Midbrain (tissue), 1 donor: ENCODE measurements at regions not wholly inside any gene's neighbourhood (a gene's known extent, or its start where the extent isn't known, plus 50 kb on each side); places are given as distances from the start of the nearest gene placed in this dataset.

Source experiments
- DNase-seq: peaks from one replicate; lab custom pipeline; 2025; lab: John Stamatoyannopoulos, UW

DNA sequence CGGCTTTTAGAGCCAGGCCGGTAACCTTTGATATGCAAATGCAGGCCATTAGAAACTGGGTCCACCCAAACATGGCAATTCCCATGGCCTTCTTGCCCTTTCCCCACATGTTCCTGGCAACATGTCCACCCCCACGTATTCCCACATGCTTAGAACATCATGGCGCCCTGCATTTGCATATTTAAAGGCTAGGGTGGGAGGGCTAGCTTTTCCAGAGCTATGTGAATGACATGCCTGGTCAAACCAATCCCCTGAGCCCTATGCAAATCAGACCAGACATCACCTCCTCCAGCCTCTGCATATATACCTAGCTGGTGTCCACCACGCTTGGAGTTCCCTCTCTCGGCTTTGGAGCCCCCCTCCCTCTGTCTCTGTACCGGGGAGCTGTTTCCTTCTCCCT, 481.9 kb downstream of the CDH2 start:
- DNase-seq, result no peak

DNA sequence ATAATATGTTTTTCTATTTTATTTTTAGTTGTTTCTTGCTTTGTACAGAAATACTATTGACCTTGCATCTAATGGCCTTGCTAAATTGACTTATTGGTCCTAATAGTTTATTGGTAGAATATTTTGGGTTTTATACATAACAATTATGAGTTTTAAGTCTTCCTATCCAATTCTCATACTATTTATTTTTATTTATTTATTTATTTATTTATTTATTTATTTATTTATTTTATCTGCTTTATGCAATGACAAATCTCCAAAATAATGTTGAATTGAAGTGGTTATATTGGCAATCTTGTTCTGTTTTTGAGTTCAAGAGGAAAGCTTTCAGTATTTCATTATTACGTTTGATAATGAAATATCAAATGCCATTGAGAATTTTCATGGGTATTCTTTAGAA, 488.3 kb downstream of the CDH2 start:
- DNase-seq, result no peak

DNA sequence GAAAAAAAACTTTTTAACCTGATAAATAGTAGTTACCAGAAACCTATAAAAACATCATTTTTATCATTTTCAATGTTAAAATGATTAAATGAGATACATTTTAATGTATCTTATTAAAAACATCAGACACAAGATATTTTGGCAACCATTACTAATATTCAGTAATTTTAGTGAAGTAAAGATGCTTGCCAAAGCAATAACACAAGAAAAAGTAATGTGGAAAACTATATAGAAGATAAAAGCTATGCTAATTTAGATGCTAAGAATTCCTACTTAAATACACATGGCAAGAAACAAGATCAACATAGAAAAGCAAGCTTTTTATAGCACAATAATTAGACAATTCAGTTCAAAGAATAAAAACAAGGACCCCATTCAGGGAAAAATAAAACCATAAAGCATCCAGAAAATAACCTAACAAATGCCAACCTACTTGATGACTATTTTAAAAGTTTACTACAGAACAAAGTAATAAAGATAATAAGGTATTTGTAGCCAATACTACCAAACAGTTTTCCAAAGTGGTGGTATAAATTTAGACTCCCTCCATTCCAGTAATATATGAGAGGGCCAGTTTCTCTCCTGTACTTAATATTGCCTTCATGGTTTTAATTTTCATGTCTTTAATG, 489.5 kb downstream of the CDH2 start:
- no peak for DNase-seq

DNA sequence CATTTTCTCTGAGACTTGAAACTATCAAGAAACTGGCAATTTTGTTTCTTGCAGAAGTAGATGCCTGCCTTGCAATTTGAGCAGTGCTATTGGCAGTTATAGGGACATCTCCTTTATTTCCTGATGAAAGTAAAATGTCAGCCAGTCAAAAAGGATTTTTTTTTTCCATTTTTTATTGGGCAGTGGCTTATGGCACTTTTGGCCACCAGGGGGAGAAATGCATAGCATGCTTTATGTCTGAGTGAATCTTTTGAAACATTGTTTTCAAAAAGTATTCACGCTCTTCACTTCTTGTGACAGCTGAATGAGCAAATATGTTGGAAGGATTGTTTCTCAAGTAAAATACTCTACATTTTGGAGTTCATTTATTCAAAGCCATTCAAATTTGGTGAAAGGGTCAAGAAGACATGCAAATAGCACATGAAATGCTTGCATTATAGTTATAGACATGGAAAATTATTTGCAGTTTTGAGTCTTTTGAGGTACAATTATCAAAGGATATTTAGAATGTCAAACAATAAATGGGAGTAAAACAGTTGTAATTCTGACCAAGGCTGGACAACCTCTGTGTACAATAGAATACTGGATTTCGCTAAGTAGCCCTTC, 491.0 kb downstream of the CDH2 start:
- DNase-seq, result peak; percentile 26

DNA sequence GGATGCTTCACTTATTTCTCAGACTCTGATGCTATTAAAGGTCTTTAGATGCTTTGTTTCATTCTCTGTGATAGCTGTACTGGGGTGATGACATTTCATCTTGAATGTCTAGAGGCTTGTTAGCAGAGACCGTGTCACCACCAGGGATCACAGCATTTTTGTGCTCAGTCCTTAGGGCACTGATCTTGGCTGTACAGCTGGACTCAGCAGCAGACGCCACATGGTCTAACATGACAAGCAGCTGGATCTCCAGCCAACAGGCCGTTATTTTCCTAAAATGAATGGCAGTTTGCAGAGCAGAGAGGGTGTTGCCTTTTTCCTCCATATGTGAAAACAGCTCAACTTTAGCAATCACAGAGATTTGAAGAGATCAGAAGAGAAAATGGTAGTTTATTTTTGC, 491.8 kb downstream of the CDH2 start:
- DNase-seq, result no peak

DNA sequence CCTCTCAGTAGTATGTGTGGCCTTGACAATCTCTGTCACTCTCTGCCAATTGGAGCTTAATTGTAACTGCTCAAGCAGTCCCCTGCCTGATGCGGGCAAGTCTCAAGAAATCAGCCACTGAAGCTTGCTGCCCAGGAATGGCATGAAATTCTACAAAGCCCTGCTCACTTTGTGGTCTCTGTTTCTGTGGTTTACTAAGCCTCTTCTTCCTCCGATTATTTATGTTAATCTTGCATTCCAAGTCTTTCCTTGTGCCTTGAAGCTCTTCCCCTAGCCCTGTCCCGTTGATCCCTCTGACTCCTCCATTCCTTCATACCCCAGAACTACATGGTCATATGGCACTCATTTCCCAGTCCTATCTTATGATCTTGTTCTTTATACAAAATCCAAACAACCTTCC, 489.3 kb upstream of the CHST9 start:
- DNase-seq, result no peak

DNA sequence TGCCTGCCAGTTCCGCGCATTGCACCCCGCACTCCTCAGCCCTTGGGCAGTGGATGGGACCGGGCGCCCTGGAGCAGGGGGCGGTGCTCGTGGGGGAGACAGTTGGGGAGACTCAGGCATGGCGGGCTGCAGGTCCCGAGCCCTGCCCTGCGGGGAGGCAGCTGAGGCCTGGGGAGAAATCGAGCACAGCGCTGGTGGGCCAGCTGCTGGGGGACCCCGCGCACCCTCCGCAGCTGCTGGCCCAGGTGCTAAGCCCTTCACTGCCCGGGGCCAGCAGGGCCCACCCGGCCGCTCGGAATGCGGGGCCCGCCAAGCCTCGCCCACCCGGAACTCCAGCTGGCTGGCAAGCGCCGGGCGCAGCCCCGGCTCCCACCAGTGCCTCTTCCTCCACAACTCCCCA, 488.8 kb upstream of the CHST9 start:
- no peak for DNase-seq

DNA sequence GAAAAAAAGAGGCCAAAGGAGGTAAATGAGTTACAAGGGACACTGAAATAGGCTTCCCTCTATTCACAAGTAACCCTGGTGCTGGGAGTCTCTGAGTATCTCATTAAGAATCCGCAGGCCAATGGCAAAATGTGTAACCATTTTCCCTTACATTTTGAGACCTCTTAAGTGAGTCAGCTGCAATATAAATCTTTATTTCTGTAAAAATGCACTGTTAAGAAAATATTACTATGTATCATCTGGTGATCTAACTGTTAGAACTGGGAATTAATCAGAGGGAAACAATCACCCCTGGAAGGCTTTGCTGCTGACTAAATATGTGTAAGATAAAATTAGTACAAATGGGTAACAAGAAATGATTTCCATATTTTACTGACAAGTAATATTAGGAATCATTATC, 483.1 kb upstream of the CHST9 start:
- no peak for DNase-seq

DNA sequence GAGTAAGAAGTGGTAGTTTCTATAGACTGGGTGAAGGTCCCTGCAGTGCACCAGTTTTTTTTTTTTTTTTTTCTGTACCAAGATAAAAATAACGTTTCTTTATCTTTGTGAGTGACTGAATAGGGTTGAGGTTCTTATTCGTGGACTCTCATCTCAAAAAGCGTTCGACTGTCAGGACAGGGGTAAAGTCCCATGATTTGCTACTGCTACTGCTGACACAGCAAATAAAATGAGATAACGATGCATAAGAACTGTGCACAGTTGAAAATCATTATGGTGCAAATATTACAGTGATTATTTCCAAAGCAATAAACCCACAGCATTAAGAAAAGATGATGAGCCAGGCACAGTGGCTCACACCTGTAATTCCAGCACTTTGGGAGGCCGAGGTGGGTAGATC, 482.0 kb upstream of the CHST9 start:
- no peak for DNase-seq

DNA sequence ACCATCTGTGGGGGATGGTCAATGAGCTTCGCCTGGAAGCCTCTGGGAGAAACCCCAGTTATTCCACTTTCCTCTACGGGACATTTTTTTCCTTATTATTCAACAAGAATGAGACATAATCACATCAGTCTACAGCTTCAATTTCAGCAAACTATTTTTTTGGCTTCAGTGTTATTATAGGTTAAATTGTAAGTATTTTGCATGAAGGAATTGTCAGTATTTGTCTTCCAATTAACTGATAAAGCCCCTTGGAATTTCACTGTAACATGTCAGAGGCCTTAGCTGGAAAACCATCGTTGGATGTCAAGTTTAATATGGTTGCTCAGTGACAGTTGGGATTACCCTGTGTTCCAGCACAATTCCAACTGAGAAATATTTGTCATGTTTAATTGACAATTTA, 480.9 kb upstream of the CHST9 start:
- DNase-seq, result no peak

DNA sequence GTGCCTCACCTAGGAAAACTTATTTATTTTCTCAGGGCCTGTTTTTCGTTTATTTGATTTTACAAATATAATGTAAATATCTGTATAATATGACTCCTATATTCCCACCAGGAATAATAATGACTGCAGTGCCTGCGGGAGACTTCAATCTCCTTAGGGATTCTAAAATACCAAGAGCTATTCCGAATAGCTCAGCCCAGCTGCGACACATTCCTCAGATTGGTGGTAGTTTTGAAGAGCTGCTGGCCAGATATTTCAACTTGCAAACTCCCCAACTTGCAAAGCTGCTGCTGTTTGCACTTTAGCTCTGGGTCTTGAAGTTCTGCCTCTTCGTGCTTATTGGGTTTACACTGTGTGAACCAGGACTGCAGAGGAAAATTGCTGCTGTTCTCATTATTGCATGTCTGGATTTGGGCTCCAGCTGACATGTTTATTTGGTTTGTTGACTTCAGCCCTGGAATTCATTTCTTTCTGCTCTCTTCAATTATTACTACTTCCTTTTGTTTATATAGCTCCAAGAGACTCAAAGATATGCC, 480.2 kb upstream of the CHST9 start:
- no peak for DNase-seq

DNA sequence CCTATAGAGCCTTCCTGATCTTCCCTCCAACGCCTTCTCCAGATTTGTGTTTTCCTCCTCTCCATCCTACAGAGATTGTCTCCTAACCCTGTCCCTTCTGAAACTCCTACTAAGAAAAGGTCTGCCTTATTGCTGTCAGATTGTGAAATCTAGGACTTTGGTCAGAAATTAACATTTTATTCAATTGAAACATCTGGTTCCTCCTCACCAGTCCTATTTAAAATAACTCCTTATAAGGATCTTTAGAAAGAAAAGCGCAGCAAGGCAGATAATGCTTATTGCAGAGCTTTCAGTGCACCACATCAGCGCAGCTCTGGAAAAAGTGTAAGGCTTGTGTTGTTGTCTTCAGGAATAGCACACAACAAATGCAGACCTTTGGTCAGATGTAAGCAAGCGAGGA, 477.8 kb upstream of the CHST9 start:
- no peak for DNase-seq

DNA sequence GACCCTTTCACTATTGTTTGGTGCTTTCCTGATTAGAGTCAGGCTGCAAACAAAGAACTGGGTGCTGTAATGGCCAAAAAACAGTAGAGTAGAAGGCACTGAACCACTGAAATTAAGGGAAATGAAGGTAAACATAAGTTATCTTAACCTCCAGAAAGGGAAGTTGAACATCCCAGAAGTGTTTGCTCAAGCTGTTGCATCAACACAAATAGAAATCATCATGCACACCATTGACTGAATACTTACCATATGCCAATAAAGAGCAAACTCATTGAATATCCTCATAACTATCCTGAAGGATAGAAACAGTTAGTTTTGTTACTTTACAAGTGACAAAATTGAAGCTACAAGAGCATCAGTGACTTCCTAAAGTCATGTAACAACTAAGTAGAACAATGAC, 477.4 kb upstream of the CHST9 start:
- DNase-seq, result no peak

DNA sequence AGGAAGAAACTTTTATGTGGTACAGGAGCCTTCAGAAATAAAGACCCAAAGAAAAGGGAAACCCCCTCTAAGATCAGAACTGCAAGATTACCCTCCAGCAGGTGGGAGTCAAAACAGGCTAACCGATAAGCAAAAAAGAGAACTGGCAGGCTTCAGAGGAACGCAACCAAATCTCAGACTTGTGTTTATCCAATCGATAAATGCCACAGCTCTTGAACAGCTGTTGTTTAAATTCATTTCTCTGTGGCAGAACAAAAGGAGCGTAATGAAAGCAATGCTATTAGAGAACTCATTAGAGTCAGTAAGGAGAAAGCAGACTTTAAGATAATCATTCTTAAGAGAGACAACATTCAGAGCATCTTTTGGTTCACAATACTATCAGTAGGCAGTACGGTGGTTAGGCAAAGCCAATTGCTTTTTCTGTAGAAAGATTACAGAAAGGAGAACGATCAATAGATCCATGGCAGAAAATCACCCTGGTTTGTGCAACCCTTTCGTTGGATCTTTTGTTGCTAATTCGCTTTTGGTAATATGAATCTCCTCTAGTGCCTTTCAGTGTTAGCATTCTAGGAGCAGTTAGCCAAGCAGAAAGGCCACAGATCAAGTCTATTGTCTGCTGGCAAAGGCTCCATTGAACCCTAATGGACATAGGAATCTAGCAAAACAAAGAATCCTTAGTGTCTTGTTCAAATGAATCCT, 476.4 kb upstream of the CHST9 start:
- peak; percentile 20 for DNase-seq

DNA sequence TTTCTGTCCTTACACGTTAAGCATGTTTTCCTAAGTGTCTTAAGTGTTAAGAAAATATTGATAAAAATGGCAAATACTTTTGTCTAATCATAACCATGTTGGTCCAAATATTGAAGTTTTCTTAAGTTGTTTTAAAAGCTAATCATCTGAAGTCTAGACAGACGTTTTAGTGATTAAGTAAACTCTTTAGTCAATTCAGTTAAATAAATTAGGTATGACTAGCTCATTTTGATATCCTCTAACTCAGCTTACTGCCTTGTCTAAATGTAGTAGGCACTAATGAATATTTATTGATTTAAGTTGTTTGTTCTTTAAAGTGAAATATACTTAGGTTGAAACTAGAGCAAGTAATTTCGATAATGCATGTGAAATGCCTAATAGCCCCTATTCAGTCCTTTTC, 471.8 kb upstream of the CHST9 start:
- no peak for DNase-seq

DNA sequence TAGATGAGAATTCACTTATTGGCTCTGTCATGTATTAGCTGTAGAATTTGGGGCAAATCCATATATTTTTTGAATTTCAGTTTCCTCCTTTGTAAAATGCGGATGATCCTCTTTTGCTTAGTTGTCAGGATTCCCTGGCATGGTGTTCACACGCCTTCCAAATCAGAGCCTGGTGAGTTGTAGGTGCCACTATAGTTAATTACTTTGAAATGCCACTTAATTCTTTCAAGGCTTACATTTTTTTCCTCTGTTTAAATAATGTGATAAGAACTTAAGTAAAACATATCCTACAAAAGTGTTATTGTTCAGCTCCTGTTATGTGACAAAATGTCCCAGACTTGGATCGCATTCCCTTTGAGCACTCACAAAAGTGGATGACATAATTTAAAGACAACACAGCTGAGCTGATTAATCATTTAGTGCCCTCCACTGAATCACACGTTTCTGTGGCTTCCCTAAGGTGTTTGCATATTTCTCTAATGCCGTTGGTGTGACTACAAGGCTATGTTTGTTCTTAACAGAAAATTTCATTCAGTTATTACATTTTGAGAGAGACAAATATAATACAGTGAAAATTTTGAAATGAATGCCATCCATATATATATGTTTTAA, 471.2 kb upstream of the CHST9 start:
- no peak for DNase-seq

DNA sequence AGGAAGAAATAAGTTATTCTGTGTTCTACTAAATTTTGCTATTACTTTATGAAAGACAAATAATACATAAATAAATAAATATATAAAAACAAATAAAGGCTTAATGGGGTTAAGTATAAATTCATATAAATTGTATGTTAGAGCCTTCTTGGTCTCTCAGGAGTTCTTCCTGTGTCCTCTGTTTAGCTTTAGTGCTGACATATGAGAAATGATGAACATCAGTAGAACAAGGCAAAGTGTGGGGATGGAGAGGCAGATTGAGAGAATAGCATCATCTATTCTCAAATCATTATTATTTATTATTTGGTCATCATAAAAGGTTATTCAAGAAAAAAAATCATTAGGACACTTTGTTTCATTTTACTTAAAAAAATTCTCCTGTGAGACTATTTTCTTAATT, 468.1 kb upstream of the CHST9 start:
- DNase-seq, result no peak

DNA sequence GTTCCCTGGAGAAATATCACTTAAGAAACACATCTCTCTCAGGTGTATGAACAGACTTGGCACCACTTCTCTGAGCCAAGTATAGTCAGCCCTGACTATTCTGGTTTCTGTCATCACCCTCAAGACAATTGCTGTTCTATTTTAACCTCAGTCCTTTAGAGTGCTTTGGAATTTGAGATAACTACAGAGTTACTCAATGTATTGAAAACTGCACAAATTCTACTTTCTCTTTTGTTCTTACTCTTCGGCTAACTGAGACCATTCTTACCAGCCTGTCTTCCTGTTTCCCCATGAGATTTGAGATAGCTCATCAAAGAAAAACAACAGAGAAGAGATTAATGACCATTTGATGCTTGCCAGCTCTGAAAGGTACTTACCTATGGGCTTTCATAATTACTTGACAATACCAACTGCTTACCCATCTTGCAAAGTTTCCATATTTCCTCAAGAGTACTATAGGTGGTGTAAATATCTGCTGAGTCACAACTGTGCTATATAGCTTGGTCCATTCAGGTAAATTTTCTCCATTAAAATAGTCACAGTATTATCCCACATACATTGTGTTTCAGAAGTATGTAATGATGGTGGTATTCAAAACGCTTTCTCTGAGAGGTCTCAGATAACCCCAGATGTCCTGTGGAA, 467.5 kb upstream of the CHST9 start:
- no peak for DNase-seq

DNA sequence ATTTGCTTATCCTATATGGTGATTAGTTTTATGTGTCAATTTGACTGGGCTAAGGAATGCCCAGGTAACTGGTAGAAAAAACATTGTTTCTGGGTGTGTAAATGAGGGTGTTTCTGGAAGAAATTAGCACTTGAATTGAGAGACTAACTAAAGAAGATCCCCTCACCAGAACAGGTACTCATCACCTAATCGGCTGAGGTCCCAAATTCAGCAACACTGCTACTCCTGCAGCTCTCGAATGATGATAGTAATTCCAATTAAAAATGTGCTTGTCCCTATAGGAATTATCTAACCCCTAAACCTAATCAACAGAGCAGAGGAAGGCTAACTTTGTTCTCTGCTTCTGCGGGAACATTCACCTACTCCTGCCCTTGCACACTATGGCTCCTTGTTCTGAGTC, 464.5 kb upstream of the CHST9 start:
- DNase-seq, result no peak

DNA sequence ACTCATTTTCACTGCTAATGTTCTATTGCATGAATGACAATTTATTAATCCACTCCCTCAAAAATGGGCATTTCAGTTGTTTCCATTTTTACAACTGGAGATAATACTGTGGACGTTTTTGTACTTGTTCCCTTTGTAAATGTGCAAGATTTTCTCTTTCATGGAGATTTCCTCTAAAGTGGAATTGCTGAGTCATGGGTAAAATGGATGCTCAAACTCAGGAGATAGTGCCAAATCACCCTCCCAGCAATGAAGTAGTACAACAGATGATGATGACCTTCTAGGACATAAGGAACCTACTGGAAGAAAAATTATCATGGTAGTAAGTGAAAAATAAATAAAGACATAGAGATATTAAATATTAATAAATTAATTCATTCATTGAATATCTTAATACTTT, 460.8 kb upstream of the CHST9 start:
- no peak for DNase-seq

DNA sequence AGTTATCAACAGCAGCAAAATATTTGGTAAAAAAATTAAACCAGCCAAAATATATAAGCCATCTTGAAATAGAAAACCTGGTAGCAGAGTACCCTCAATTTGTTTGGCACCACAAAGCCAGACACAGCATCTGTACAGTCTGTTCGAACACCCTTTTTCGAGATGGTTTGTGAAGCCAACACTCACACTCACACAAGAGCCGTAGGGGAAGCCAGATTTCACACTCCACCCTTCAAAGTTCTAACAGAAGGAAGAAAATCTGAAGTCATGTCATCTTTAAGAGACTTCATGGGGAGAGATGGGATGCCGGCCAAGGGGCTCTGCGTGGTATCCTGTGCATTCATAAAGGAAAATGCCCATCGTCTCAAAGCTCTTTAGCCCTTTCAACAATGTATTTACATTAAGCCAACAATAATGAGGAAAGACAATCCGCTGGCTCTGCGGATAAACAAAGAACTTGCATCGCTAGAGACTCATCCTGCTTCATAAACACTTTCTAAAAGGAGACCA, 451.5 kb upstream of the CHST9 start:
- DNase-seq, result no peak

DNA sequence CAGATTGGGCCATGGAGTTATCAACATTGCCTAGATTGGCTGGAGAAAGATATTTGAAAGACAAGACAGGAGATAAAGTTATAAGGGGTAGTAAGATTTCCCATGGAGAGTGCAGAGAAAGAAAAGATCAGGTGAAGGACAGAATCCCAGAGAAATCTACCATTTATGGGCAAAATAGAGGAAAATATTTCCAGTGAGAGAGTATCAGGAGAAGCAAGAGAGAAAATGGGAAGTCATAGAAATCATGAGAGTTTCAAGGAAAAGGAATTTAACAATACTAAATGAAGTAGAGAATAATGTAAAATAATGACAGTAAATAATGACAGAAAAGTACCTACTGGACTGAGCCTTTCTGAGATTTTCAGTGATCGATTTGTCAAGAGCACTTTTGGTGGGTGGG, 447.6 kb upstream of the CHST9 start:
- no peak for DNase-seq
